GM12891 (cell line): ENCODE measurements at regions not wholly inside any gene's neighbourhood (a gene's known extent, or its start where the extent isn't known, plus 50 kb on each side); places are given as distances from the start of the nearest gene placed in this dataset.

ENCODE experiments used
- POLR2A ChIP-seq: IDR thresholded peaks from 2 replicates; pipeline ENCODE4 v1.6.1; 2011; ENCODE audit warnings: low read depth, low read length, control low read depth
- POLR2AphosphoS5 ChIP-seq: IDR thresholded peaks from 2 replicates; pipeline ENCODE4 v1.6.1; 2011; ENCODE audit warnings: low read depth, low read length, control low read depth
- POU2F2 ChIP-seq: IDR thresholded peaks from 2 replicates; pipeline ENCODE4 v1.6.1; 2011; ENCODE audit warnings: low read depth, mild to moderate bottlenecking, control low read depth, low read length, moderate library complexity
- TAF1 ChIP-seq: IDR thresholded peaks from 2 replicates; pipeline ENCODE4 v1.6.1; 2011; ENCODE audit warnings: low read depth, low read length, control low read depth

DNA sequence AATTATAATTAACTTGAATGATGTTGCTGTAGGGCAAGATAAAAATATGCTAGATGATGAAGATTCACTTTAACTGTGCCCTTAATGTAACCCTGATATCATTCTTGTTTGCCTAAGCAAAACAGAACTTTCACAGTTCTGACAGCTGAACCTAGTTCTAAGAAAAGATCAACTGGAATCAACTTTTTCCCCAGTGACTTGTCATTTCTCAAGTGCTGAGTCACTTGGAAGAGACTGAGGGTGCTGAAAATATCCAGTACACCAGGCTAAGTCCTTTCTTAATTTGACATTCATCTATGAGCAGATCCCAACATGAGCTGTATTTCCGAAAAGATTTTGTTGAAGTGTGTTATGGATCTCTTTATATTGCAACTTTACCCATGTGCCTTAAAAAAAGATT is 140.4 kb downstream of the MID1IP1 start:
- TF ChIP-seq POLR2A: no peak
- TF ChIP-seq POLR2AphosphoS5: no peak
- no peak for TF ChIP-seq TAF1
- TF ChIP-seq POU2F2: no peak
